ENCODE measurements at regions not wholly inside any gene's neighbourhood (a gene's known extent, or its start where the extent isn't known, plus 50 kb on each side); places are given as distances from the start of the nearest gene placed in this dataset.
"Not testable (repeated sequence)": the region's sequence is repeated elsewhere in the genome, so short reads cannot be mapped to it uniquely, and the experiment has no call there.

DNA sequence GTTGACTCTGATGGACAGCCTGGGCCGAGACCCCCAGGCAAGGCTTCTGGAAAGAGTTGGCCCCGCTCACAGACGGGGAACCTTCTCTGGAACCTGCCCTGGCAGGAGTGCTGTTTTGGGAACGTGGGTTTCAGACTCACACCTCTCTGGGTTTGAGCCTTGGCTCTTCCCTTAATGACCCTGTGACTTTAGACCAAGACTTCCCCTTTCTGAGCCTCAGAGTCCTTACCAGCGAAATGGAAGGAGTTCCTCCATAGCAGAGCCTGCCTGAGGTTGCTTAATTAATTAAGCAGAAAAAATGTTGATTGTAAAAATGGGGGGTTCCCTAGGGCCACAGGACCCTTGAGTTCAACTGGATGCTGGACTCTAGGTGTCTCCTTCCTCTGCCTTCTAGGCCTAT, 408.2 kb downstream of the SEC14L1 start:
- no peak for DNase-seq (ENCODE audit: low spot score)

DNA sequence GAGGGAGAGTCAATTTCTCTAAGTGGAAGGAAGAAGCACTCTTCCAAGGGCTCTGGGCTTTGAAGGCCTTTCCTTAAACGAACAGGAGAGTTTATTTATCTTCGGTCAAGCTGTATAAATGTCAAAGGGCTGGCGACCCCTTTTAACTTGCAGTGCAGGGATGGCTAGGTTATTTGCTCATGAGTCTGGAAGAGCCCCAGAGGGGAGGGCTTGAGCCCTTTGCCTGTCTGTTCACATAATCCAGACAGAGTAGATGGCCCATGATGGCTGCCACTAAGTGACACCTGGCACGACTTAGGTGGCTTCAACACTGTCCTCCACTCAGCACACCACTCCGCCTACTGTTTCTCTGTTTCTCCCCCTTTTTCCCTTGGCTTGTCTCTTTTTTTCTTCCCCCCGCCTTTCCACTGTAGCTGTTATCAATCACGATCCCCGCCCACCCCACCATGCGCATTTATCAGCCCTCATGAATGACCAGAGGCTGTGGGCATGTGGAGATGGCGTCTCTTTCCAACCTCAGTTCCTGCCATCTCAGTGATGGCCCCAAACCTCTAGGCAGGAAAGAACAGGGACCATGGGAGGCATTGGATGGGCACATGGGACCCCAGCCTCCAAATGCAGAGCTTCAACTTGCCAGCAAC, 408.7 kb upstream of the TNRC6C start:
- DNase-seq (ENCODE audit: low spot score): no peak

DNA sequence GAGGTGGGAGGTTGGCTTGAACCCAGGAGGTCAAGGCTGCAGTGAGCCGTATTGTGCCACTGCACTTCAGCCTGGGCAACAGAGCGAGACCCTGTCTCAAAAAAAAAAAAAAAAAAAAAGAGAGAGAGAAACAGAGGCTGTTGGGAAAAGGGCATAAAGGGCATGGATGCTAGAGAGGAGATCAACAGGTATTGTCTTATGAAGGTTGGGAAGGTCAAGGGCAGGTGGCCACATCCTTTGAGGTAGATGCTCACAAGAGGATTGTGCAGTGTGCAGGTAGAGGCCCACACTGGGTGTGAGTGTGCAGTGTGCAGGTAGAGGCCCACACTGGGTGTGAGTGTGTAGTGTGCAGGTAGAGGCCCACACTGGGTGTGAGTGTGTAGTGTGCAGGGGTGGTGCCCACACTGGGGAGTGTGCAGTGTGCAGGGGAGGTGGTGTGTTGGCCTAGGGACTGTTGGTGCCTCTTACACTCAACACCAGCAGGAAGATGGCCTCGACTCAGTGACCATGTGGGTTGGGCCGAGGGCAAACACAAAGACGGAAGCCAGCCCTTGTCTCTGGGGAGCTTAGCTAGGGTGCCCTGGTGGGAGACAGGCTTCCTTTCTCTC, 404.9 kb upstream of the TNRC6C start:
- DNase-seq (ENCODE audit: low spot score): no peak

DNA sequence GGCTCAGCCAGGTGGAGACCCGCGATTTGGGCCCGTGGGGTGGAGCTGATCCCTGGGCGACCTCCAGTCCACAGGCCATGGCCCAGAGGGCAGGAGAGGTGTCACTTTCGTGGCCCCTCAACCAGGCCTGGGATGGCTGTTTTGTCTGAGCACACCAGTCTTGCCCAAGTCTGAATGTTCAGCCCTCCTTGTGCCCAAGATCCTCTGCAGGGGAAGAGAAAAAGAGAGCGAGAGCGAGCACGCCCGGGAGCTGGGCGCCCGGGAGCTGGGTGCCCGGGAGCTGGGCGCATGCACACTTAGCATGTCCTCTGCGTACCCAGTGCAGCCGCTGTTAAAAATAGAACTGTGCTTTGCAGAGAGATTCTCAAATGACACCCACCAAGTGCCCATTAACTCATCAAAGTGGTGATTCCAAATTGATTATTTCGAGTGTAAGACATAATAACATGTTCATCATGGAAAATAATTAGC, 403.3 kb upstream of the TNRC6C start:
- no peak for DNase-seq (ENCODE audit: low spot score)

DNA sequence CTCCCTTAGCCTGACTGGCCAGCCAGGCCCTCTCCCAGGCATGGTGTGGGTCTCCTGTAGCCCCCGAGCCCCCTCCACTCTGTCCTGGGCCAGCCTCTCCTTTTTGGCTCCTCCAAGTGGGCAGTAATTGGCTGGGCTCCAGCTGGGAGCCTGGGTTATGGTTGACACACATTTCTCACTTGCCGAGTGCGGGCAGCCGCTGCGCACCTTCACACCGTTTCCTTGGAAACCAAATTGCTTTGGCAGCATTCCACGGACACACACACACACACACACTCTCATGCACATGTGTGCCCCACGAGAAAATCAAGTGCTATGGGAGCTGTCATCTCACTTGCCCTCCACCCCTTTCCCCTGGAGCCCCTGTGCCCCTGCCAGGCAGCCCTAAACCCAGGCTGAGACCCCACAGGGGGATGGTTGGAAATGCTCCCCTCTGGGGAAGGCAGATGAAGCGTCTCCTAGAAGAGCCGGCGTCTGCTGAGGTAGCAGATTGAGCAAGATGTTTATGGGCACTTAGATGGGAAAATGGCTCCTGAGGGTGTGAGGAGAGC, 402.7 kb upstream of the TNRC6C start:
- DNase-seq (ENCODE audit: low spot score): no peak

DNA sequence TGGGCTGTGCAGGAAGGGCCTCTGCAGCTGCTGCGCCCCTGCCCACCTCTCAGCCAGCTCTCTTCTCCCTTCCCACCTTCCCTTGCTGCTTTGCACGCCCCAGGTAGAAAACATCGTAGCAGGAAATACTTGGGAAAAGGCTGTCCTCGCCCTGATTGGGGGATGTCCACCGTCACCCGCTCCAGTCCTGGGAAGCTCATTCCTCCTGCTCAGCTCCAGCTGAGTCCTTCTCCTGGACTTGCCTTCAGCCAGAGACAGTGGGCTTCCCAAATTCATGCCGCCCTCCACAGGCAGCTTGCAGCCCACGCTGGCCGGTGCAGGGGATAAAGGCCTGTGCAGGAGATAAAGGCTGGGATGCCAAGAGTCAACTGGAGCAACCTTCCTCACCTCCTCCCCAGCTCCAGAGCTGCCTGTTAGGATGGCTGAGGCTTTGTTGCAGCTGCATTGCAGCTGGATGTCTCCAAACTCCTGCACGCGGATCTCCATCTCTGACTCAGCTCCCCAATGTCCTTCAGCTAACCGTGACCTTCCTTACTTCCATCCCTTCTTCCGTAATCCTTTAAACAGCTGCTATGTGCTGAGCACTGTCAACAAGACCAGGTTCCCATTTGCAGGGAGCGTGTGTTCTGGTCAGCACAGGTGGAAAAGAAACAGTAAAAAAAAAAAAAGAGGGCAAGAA, 402.0 kb upstream of the TNRC6C start:
- no peak for DNase-seq (ENCODE audit: low spot score)

DNA sequence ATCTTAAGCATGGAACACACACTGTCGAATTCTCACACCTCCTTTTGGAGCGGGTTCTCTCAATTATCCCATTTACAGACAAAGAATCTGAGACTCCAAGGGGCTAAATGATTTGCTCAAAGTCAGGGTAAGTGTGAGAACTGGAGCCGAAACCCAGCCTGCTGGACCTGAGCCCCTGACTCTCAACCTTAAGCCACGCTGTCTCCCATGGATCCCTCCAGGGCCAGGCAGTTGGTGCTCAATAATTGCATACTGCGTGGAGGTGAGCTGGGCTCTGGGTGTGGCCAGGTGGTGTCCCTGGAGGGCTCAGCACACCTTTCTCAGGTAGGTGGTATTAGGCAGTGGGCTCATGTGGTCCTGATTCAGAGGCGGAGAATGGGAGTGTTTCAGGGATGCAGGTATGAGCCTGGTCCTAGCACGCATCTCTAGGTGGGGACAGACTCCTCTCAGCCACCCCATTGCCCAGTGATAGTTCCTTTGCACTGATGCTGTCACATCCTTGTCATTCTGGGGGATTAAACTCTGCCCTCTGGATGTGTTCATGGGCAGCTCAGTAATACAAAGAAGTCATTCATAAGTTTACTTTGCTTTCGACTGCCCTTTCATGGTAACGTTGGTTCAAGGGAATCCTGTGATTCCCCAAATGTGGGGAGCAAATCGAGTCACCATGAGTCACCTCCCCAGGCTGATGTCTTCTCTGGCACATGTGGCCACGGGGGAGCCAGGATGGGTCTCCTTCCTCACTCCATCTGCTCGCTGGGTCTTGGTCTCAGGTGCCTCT, 399.5 kb upstream of the TNRC6C start:
- no peak for DNase-seq (ENCODE audit: low spot score)

DNA sequence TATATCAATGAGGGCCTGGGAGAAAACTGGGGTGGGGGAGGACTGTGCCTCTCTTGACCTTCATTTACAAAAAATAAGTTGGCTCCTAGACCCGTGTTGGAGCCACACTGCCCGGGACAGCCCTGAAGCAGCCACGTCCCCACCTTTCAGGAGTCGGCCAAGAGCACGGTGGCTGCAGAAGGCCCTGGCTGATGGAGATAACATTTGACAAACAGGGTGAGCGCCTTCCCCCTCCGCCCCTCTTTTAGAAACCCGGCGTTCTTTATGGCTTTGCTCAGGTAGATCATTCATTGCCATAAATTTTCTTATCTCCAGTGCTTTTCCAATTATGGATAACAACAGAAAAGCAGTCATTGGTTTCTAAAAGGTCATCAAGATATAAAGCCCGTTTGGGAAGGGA, 398.1 kb upstream of the TNRC6C start:
- no peak for DNase-seq (ENCODE audit: low spot score)

DNA sequence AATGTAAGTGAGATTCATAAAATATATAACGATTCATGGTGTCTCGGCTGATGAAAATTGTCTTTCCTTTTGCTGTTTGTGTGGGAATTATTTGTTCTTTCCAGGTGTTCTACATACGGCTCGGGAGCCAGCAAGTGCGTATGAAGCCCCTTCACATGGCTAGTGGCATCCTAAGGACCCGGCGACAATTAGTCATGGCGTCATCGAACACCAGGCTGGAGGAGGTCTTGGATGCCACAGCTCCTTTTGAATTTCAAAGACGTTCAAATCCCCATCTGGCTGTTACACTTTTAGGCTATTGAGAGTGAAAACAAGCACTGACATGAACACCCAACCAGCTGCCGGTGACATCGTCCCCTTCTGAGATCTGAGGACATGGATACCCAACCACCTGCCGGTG, 397.7 kb upstream of the TNRC6C start:
- no peak for DNase-seq (ENCODE audit: low spot score)

DNA sequence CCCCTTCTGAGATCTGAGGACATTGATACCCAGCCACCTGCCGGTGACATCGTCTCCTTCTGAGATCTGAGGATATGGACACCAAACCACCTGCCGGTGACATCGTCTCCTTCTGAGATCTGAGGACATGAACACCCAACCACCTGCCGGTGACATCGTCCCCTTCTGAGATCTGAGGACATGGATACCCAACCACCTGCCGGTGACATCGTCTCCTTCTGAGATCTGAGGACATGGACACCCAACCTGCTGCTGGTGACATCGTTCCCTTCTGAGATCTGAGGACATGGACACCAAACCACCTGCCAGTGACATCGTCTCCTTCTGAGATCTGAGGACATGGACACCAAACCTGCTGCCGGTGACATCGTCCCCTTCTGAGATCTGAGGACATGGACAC, 396.1 kb upstream of the TNRC6C start:
- DNase-seq (ENCODE audit: low spot score): not testable (repeated sequence)

DNA sequence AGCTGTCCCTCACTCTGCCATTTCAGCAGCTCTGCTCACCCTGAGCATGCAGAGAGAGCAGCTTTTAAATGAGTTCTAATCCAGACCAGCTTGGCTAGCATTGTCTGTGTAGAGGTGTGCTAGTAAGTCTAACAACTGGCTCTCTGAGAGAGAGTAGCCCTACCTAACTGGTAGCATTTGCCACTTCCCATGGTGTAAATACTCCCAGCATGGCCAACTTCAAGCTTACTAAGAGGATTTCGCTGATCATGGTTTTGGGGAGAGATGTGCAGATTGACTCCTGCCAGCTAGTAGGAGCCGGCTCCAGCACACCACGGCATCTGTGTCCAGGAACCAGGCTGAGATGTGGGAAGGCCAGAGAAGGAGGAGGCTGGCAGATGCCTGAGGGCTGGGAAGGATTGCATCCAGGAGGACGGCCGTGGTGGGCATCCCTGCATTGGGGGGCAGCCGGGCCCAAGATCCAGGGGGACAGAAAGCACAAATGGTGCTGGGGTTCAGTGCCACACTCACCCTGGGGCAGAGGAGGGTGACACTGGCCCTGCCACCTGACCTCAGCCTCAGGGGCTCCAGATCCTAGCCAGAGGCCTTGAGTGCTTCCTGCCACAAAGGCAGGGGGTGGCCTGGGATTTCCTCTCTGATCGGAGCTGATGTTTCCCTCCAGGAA, 394.9 kb upstream of the TNRC6C start:
- no peak for DNase-seq (ENCODE audit: low spot score)

DNA sequence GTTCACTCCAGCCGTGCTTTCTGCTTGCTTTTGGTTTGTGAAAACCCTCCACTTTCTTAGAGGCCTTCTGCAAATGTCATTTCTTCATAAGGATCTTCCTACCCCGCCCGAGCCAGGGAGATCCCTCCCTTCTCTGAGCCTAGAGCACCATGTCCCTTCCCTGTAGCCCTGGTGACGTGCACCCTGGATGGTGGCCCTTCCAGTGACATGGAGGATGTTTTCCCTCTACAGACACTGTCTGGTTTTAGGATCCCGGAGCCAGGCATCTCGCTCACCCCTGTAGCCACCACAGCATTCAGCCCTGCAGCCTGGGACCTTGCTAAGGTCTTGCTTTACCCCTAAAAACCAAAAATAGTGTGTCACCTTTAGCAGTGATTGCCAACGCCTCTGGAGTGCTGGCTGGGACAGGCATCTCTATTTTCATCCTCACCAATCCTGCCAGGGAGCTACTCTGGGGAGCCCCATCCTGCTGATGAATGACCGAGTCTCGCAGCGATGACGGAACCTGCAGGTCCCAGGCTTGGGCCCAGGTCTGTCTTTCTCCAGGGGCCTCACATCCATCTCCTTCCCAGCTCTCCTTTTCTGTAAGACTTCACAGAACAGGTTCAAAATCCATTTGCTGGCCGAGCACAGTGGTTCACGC, 394.1 kb upstream of the TNRC6C start:
- DNase-seq (ENCODE audit: low spot score): no peak

DNA sequence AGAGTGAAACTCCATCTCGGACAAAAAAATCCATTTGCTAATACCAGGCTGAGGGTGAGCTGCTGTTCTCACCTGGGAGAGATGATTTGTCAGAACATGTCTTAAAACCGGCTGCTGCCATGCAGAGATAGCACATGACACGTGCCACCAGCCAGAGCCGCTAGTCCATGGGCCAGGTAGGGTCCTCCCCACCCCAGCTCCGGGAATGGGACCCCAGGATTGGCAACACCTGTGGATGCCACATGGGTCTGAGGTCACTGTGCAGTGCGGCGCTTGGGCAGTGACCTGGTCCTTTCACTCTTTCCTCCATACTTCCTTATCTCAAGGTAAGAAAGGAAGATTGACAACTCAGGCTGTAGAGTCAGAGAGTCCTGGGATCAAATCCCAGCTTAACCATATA, 393.3 kb upstream of the TNRC6C start:
- DNase-seq (ENCODE audit: low spot score): no peak

DNA sequence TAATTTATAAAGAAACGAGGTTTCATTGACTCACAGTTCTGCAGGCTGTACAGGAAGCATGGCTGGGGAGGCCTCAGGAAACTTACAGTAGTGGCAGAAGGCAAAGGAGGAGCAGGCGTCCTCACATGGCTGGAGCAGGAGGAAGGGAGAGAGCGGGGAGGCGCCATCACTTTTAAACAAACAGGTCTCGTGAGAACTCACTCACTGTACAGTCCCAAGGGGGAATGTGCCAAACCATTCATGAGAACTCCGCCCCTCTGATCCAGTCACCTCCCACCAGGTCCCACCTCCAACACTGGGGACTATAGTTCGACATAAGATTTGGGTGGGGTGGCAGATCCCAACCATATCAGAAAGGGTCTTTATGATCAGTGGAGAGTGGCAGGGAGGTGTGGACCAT, 392.4 kb upstream of the TNRC6C start:
- DNase-seq (ENCODE audit: low spot score): no peak

DNA sequence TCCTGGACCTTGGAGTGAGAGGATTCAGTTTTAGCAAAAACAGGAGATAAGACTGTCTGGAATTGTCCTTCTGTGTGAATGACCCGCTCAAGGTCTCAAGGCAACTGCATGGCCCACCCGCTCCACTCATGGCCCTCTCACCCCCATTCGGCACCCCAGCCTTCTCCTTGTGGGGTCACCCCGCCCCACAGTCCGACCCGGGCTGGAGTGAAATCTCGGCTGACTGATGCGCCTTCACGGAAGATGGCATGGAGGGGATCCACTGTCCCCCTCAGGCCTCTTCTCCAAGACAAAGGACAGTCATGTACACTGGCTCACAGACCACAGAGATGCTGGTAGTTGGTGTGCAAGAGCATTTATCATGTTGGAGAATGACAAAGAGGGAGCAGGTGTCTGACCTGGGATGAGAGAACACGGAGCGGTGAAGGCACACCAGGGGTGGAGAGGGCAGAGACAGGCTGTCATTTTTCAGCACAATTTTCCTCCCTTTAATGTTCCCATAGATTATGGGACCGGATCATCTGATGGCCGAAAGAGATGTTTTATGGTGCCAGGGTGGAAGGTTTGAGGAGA, 391.9 kb upstream of the TNRC6C start:
- no peak for DNase-seq (ENCODE audit: low spot score)

DNA sequence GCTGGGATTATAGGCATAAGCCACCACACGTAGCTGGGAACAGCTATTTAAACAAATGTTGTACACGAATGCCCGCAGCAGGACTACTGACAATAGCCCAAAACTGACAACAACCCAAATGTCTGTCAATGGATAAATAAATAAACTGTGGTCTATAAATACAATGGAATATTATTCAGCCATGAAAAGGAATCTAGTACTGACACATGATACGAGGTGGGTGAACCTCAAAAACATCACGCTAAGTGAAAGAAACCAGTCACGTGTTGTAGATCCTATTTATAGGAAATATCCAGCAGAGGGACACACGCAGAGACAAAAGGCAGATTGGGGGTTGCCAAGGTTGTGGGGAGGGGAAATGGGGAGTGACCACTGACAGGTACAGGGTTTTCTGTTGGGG, 390.0 kb upstream of the TNRC6C start:
- DNase-seq (ENCODE audit: low spot score): no peak

DNA sequence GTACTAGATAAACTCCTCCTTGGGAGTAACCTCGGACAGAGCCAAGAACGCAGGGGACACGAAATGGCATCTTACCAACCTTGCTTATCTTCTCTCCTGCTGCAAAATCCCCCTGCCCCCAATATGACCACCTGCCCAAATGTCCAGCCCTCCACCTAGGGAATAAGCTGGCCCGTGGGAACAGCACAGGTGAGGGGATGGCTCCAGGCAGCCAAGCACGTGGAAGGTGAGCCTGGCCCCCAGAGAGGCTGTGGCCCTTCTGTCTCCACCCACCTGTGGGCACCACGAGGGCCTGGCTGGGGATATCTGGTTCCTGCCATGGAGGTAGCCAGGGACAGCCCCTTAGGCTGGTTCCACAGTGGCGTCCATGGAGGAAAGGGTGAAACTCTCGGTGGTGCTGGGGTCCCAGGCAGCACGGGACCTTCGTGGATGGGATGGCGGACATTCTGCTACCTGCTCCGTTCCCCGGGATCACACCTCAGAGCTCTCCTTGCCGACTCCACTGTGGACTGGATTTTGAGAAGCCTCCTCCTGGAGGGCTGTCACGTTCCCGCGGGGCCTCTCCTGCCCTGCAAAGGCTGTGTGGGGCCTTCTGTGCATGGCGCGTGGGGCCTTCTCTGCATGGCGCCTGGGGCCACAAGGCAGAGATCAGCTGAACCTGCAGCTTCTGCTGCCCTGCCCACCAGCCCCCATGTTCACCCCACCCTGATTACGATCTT, 388.5 kb upstream of the TNRC6C start:
- no peak for DNase-seq (ENCODE audit: low spot score)

DNA sequence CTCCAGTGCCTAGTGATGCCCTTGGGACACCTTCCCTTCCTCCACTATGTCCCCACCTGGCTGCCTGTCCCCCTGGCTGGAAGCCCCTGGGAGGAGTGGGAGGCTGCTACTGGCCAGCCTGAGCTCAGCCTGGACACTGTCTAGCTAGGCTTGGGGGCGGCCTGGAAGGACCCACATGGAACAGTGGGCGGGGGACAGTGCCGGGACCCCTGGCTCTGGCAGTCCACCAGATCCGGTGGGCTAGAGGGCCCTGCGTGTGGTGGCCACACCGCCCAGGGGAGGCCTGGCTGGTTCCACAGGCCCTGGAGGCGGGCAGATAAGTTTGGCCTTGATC, 388.0 kb upstream of the TNRC6C start:
- DNase-seq (ENCODE audit: low spot score): no peak

DNA sequence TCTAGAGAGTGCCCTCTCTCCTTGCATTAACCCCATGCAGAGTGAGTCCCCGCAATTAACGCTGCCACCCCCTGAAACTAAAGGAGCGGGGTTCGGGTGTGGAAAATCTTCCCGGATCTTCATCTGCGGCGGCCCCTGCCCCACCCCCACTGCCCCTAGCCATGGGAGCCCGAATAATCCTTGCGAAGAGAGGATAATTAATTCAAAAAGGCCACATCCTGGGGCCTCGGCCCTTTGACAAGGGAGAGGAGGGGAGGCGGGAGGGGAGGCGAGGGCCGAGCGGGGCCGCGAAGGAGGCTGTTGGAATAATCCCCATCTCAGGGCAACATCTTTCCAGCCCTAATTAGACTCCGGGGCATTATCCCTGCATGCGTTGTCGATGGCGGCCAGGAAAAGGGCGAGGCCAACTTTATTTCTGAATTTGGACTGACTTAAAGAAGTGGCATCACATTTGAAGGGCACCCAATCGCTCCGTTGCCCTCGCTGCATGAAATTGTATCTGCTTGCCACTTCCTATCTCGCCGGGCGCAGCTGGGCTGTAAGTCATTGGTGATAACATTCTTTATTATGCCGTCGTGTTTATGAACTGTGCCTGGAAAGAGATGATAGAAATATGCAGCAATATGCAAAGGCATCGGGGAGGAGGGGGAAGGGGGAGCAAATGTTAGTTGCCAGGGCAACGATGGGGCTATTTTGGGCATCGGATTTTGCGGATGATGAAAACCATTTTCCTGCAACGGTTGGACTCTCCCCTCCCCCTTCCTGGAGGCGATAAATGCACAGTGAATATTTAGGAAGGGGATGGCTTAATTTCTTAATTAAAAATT, 387.1 kb upstream of the TNRC6C start:
- no peak for DNase-seq (ENCODE audit: low spot score)
